ENCODE measurements at regions not wholly inside any gene's neighbourhood (a gene's known extent, or its start where the extent isn't known, plus 50 kb on each side); places are given as distances from the start of the nearest gene placed in this dataset.

- no peak for TF ChIP-seq EZH2 (IDR thresholded peaks at IDR 0.05; ENCODE audit: insufficient read depth, poor library complexity, severe bottlenecking)
- no peak for TF ChIP-seq EZH2phosphoT487 (IDR thresholded peaks at IDR 0.05; ENCODE audit: insufficient read depth, low read depth)
Observed at GRCh38 chr18:78238404-78239089, 741.1 kb upstream of the SALL3 start.
